ENCODE measurements at regions not wholly inside any gene's neighbourhood (a gene's known extent, or its start where the extent isn't known, plus 50 kb on each side); places are given as distances from the start of the nearest gene placed in this dataset.

DNA sequence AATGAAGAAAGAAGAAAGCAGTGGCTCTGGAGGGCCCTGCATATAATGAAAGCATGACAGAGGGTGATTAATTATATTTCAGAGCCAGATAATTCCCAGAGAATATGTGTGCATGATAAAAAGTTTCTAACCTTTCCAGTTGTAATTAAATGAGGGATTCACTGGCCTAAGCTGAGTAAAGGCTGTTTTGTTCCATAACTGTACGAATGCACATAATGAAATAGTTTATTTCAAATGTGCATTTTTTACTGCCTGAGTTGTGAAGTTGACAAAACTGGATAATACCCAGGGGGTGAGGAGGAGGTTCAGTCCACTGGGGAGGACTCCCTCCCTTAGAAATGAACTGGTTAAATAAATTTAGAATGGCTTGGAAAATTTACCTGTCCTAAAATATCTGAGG lies 616.4 kb downstream of the TAFA4 start:
- no peaks in the 10 kb centered on the region for H3K27me3 ChIP-seq (replicated peaks)
- no peak for DNase-seq (ENCODE audit: low read depth in 1 of 2, low spot score in 2 of 2)
- H3K36me3 ChIP-seq = no peaks in the 10 kb centered on the region
- H3K9me3 ChIP-seq (replicated peaks) = no peaks in the 10 kb centered on the region
- H3K27ac ChIP-seq = no peak overlapping the region
- H3K4me1 ChIP-seq (replicated peaks) = no peaks in the 10 kb centered on the region
- H3K4me3 ChIP-seq = no peak overlapping the region

GRCh38 chr3:68315546-68315945 lies 616.8 kb downstream of the TAFA4 start:
- H3K36me3 ChIP-seq = no peaks in the 10 kb centered on the region
- no peak overlapping the region for H3K4me3 ChIP-seq
- no peak for DNase-seq (ENCODE audit: low read depth in 1 of 2, low spot score in 2 of 2)
- H3K9me3 ChIP-seq (replicated peaks) = no peaks in the 10 kb centered on the region
- no peaks in the 10 kb centered on the region for H3K4me1 ChIP-seq (replicated peaks)
- no peaks in the 10 kb centered on the region for H3K27me3 ChIP-seq (replicated peaks)
- no peak overlapping the region for H3K27ac ChIP-seq

GRCh38 chr3:68306571-68306970 lies 625.8 kb downstream of the TAFA4 start:
- H3K27me3 ChIP-seq (replicated peaks) = no peaks in the 10 kb centered on the region
- H3K9me3 ChIP-seq (replicated peaks) = no peaks in the 10 kb centered on the region
- H3K27ac ChIP-seq = no peak overlapping the region
- no peak for DNase-seq (ENCODE audit: low read depth in 1 of 2, low spot score in 2 of 2)
- H3K4me3 ChIP-seq = no peak overlapping the region
- no peaks in the 10 kb centered on the region for H3K4me1 ChIP-seq (replicated peaks)
- H3K36me3 ChIP-seq = no peaks in the 10 kb centered on the region

- Histone ChIP-seq H3K9me3 (replicated peaks) (no peaks in the 10 kb centered on the region), H3K4me3 (no peak overlapping the region), H3K27me3 (replicated peaks) (no peaks in the 10 kb centered on the region), H3K36me3 (no peaks in the 10 kb centered on the region), H3K27ac (no peak overlapping the region), H3K4me1 (replicated peaks) (no peaks in the 10 kb centered on the region)
- no peak for DNase-seq (ENCODE audit: low read depth in 1 of 2, low spot score in 2 of 2)
These were observed 636.9 kb downstream of the TAFA4 start for GRCh38 chr3:68295457-68295856.

GRCh38 chr3:68290333-68290732 lies 635.9 kb upstream of the SUCLG2 start:
- H3K9me3 ChIP-seq (replicated peaks) = no peaks in the 10 kb centered on the region
- no peak overlapping the region for H3K27ac ChIP-seq
- no peak for DNase-seq (ENCODE audit: low read depth in 1 of 2, low spot score in 2 of 2)
- H3K4me3 ChIP-seq = no peak overlapping the region
- no peaks in the 10 kb centered on the region for H3K36me3 ChIP-seq
- H3K4me1 ChIP-seq (replicated peaks) = no peaks in the 10 kb centered on the region
- no peaks in the 10 kb centered on the region for H3K27me3 ChIP-seq (replicated peaks)

DNA sequence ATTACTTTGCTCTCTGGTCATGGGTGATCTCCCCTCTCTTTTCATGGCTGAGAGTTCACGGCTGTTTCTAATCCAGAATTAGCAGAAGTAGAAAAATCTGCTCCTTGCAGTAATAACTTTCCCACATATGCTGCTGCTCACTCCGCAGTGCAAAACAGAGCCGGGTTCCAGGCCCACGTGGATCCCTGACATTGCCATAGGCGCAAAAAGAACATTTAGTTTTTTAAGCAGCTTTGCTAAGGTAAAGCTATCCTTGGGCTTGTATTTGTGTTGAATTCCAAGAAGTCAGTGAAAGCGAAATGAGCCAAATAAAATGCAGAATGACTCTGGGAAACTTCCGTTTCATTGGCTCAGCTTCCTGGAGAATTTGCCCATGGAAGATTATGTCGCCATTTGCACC lies 633.7 kb upstream of the SUCLG2 start:
- Histone ChIP-seq H3K9me3 (replicated peaks) (no peaks in the 10 kb centered on the region), H3K27ac (no peak overlapping the region), H3K36me3 (no peaks in the 10 kb centered on the region), H3K27me3 (replicated peaks) (no peaks in the 10 kb centered on the region), H3K4me1 (replicated peaks) (no peaks in the 10 kb centered on the region), H3K4me3 (no peak overlapping the region)
- no peak for DNase-seq (ENCODE audit: low read depth in 1 of 2, low spot score in 2 of 2)

DNA sequence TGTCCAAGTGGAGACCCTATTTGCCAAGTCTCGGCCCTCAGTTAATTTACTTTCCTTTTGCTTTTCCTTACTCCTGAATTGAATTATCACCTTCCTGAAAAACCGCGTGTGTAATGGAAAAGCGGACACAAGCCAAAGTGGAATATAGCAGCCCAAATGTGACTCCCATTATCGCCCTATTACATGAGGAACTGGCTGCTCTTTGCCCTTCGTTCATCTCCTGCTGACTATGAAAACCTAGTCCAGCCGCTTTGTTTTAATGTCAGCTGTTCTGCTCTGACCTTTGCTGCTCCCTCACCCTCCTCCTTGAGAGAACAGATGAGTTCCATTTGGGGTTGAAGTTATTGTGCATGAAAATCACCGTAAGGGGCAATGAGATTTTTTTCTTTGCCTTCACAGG lies 632.7 kb upstream of the SUCLG2 start:
- no peak for DNase-seq (ENCODE audit: low read depth in 1 of 2, low spot score in 2 of 2)
- Histone ChIP-seq H3K27me3 (replicated peaks) (no peaks in the 10 kb centered on the region), H3K9me3 (replicated peaks) (no peaks in the 10 kb centered on the region), H3K27ac (no peak overlapping the region), H3K4me1 (replicated peaks) (no peaks in the 10 kb centered on the region), H3K36me3 (no peaks in the 10 kb centered on the region), H3K4me3 (no peak overlapping the region)

- Histone ChIP-seq H3K36me3 (no peaks in the 10 kb centered on the region), H3K4me3 (no peak overlapping the region), H3K27me3 (replicated peaks) (no peaks in the 10 kb centered on the region), H3K9me3 (replicated peaks) (no peaks in the 10 kb centered on the region), H3K4me1 (replicated peaks) (no peaks in the 10 kb centered on the region), H3K27ac (no peak overlapping the region)
- DNase-seq (ENCODE audit: low read depth in 1 of 2, low spot score in 2 of 2) = no peak
These were observed 619.9 kb upstream of the SUCLG2 start for GRCh38 chr3:68274286-68274685.

DNA sequence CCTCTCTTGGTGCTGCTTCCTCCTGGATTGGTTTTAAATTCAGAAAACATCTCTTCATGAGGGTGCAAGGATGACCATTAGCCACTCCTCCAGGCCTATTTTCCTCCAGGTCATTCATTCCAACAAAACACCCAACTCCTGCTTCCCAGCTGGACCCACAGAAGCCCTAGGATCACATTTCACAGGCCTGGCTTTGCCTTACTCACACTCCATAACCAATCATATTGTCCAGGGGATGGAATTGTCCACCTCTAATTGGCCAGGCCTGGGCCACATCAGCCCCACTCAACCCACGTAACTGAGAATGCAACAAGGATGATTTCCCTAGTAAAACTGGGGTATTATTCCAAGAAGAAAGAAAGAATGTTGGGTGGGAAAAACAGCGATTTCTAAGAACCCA lies 616.7 kb upstream of the SUCLG2 start:
- Histone ChIP-seq H3K4me1 (replicated peaks) (no peaks in the 10 kb centered on the region), H3K4me3 (no peak overlapping the region), H3K36me3 (no peaks in the 10 kb centered on the region), H3K27ac (no peak overlapping the region), H3K27me3 (replicated peaks) (no peaks in the 10 kb centered on the region), H3K9me3 (replicated peaks) (no peaks in the 10 kb centered on the region)
- no peak for DNase-seq (ENCODE audit: low read depth in 1 of 2, low spot score in 2 of 2)

DNA sequence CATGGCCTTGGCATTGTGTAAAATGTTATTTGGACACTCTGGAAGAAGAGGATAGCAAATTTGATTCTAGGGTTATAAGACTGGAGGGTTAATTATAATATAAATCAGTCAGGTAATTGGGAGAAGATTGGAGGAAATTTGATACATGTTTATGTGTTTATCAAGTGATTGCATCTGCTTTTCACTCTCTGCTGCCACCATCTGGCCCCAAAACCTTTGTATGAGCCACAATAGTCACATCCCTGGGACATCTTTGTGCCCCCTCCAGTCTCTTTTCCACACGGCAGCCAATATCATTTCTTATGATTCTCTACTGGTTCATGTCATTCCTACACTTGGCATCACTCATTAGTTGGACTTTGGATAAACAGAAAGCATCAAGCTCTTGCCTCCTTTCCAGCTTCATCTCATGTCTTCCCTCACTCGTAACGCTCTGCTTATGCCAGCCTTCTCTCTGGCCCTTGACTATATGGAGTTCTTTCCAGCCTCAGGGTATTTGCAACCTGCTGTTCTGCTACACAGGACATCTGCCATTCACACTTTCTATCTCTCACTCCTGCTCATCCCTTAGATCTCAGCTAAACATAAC lies 602.3 kb upstream of the SUCLG2 start:
- Histone ChIP-seq H3K4me1 (replicated peaks) (no peaks in the 10 kb centered on the region), H3K36me3 (no peaks in the 10 kb centered on the region), H3K4me3 (no peak overlapping the region)

DNA sequence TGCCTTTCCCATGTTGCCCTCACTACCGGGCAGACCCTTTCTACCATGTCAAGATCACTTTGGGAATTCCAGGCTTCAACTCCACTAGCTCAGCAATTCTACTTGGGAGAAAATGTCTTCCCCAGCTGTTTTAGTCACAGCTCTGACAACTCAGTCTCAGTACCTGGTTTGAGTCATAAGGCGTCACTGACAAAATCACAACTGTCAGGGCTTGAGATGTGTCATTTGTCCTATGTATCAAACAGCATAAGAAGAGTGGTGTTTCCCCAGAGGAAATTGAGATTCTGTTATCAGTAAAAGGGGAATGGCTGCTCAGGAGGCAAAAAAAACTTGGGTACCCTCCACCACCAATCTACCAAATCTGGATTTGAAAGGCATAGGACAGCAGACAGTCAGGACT lies 594.9 kb upstream of the SUCLG2 start:
- DNase-seq (ENCODE audit: low read depth in 1 of 2, low spot score in 2 of 2) = no peak
- H3K4me1 ChIP-seq (replicated peaks) = no peaks in the 10 kb centered on the region
- H3K9me3 ChIP-seq (replicated peaks) = no peaks in the 10 kb centered on the region
- H3K4me3 ChIP-seq = no peak overlapping the region
- no peak overlapping the region for H3K27ac ChIP-seq
- H3K36me3 ChIP-seq = no peaks in the 10 kb centered on the region
- no peaks in the 10 kb centered on the region for H3K27me3 ChIP-seq (replicated peaks)

More for the DNA sequence above, 602.3 kb upstream of the SUCLG2 start:
- no peaks in the 10 kb centered on the region for H3K27me3 ChIP-seq (replicated peaks)
- no peak overlapping the region for H3K27ac ChIP-seq
- H3K9me3 ChIP-seq (replicated peaks) = no peaks in the 10 kb centered on the region
- DNase-seq (ENCODE audit: low read depth in 1 of 2, low spot score in 2 of 2) = no peak

DNA sequence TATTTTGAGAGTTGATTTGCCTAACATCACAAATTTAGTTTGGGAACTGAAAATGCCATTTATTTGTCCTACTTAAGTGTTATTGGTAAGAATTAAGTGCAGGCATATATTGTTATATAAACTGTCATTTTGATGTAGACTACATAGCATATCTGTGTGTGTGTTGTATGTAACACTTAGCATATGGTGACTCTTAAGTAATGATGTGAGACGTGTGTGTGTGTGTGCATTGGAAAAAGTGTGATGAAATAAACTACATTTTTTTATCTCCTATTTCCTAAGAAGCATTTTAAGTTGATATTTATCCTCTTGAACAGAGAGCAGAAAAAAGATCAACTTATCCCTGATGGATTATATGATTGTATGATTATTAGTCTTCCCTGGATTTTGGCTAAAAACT lies 588.2 kb upstream of the SUCLG2 start:
- no peaks in the 10 kb centered on the region for H3K27me3 ChIP-seq (replicated peaks)
- H3K4me3 ChIP-seq = no peak overlapping the region
- H3K4me1 ChIP-seq (replicated peaks) = no peaks in the 10 kb centered on the region
- H3K36me3 ChIP-seq = no peaks in the 10 kb centered on the region
- DNase-seq (ENCODE audit: low read depth in 1 of 2, low spot score in 2 of 2) = no peak
- H3K9me3 ChIP-seq (replicated peaks) = no peaks in the 10 kb centered on the region
- H3K27ac ChIP-seq = no peak overlapping the region

GRCh38 chr3:68239542-68239941 lies 585.1 kb upstream of the SUCLG2 start:
- no peak for DNase-seq (ENCODE audit: low read depth in 1 of 2, low spot score in 2 of 2)
- H3K27ac ChIP-seq = no peak overlapping the region
- H3K36me3 ChIP-seq = no peaks in the 10 kb centered on the region
- H3K4me3 ChIP-seq = no peak overlapping the region
- H3K27me3 ChIP-seq (replicated peaks) = no peaks in the 10 kb centered on the region
- H3K9me3 ChIP-seq (replicated peaks) = no peaks in the 10 kb centered on the region
- no peaks in the 10 kb centered on the region for H3K4me1 ChIP-seq (replicated peaks)

DNA sequence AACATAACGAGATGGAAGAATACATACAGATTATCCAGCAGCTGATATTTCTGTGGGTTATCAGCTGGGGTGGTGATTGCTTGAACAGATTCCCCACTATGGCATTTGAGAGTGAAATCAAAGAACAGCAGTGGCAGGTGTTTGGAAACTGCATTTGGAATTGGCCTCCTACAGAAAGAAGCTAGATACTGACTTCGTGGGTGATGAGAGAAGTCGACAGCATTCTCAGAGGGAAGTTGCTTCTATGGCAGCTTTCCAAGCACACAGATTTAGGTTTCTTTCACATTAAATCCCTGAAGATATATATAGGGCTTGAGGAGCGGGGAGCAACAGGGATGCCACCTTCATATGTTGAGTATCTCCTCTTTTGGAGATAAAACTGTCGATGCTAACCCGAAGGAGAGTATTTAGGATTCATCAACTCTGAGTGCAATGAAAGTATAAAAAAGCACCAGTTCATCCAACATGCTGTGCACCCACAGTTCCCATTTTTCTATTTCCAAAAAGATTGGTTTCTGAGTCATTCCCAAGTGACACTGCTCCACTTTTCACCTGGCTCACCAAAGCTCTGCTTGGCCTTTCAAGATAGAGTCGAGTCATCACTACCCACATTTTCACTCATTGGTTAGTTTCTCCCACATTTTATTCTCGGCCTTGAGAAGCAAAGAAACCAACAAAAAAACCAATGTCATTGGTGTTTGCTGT lies 579.8 kb upstream of the SUCLG2 start:
- DNase-seq (ENCODE audit: low read depth in 1 of 2, low spot score in 2 of 2) = no peak
- Histone ChIP-seq H3K27ac (no peak overlapping the region), H3K4me3 (no peak overlapping the region), H3K36me3 (no peaks in the 10 kb centered on the region), H3K9me3 (replicated peaks) (no peaks in the 10 kb centered on the region), H3K4me1 (replicated peaks) (no peaks in the 10 kb centered on the region), H3K27me3 (replicated peaks) (no peaks in the 10 kb centered on the region)

- no peak for DNase-seq (ENCODE audit: low read depth in 1 of 2, low spot score in 2 of 2)
- H3K4me1 ChIP-seq (replicated peaks) = no peaks in the 10 kb centered on the region
These were observed 574.4 kb upstream of the SUCLG2 start for GRCh38 chr3:68228856-68229255.

More at GRCh38 chr3:68228856-68229255, 574.4 kb upstream of the SUCLG2 start:
- Histone ChIP-seq H3K4me3 (no peak overlapping the region), H3K27ac (no peak overlapping the region), H3K36me3 (no peaks in the 10 kb centered on the region), H3K9me3 (replicated peaks) (no peaks in the 10 kb centered on the region), H3K27me3 (replicated peaks) (no peaks in the 10 kb centered on the region)

Measured in SJSA1 (cell line).